NOMO-1 (cell line): ENCODE measurements at regions not wholly inside any gene's neighbourhood (a gene's known extent, or its start where the extent isn't known, plus 50 kb on each side); places are given as distances from the start of the nearest gene placed in this dataset.

Source experiments
- DNase-seq, 2 experiments: peaks; one replicate each; lab custom pipeline; 2025; ENCODE audit not compliant: unreplicated experiment in 2 of 2; lab: John Stamatoyannopoulos, UW

DNA sequence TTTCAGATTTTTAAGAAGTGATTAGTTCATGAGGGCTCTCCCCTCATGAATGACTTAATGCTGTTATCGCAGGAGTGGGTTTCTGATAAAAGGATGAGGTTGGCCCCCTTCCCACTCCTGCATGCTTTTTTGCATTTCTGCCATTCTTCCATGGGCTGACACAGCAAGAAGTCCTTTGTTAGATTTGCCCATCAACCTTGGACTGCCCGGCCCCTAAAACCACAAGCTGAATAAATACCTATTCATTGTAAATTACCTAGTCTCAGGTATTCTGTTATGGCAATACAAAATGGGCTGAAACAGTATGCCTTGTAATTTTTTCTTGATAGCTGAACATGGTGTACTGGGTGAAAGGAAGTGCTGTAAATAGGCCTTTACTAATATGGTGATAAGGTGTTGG is 72.7 kb upstream of the DPH5 start:
- no peak for DNase-seq

DNA sequence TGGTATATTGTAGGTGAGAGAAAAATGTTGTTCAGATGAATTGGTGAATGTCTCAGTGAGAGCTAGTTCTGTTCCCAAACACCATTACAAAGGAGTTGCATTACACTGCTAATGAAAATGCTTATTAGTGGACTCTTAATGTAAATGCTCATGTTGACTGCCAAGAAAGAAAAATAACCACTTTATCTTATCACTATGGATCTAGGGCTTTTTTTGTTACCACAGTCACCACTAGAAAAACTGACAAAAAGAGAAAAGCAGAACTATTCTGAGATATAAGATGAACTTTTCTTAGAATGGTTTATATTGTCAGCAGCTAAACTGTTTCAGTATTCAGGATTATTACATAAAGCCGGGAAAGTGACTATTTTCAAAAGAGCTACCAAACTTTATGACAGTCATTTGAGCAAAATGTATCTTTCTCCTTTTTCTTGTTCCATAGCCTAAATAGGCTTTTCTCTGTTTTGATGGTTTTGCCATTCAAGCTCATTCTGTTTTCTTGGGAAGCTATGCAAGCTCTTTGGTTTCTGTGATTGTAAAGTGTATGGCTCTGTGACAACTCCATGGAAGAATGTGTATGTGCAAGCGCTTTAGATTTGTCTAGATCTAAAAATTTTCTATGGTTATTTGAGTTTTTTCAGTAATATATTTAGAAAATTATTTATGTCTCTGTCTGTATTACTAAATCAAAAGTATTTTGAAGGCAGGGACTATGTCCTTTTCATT is 64.2 kb upstream of the DPH5 start:
- no peak for DNase-seq

DNA sequence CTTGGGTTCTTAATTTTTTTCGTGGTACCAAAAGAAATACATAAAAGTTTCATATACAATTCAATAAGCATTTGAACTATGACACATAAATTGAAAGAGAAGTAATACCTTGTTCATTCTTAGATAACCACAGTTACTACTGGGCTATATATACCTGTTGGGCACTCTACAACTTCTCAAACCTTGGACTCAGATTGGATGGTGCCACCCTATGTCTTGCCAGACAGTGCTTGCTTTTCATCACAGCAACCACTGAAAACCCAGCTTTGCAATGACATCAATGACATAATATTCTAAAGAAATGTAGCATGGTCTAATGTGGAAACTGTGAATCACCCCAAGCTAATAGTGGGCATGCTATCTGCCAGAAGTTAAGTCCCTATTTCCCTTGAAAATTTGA is 62.8 kb upstream of the DPH5 start:
- DNase-seq, result no peak

DNA sequence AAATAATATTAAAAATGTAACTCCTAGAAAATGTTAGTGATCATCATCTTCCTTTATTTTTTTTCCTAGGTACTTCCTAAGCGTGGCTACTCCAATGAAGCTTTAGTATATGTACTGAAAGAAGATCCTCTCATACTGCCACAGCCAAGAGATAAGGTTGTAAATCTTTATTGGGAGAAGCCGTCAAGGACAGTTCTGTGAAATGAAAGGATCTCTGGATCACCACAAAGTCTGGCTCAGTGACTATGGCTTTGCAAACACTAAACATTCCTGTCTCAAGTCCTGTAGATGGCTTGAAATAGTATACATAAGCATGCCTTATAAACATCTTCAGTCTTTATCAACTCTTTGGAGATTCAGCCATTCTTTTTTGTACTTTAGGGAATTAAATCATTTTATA is 61.2 kb upstream of the DPH5 start:
- DNase-seq, result no peak

DNA sequence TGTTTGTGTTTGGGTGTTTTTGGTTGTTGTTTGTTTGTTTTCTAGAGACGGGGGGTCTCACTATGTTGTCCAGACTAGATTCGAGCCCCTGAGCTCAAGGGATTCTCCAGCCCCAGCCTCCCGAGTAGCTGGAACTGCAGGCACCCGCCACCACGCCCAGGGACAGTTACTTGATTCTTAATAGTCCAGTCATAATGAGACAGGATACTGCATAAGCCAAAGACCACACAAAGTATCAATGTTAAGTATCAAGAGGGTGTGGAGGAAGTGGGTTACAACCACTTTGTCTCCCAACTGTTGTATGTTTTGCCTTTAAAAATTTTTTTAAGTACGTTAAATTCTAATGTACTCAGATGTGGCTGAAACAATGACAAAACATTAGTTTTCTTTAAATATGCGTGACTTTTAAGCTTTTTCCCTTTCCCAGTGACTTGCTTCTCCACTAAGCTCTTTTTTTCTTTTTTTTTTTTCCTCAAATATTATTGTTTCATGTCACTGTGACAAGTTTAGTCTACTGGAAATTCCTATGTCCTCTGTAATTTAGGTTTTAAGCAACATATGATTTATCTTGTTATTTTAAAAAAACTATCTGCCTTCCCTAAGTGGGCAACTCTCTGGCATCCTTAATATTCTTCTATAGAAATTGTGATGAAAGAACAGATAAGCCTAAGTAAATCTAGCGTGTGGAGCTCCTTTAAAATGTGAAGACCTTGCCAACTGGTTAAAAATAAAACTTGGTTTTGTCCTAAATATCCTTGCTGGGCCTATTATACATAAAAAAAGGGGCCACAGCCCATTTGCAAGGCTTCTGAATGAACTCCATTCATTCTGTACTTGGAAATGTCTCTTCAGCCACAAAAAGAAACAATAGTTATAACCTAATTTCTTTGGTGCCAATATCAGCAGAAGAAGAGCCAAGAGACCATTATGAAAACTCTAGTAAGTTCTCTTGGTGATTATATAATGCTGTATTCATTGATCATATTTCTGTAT is 56.2 kb upstream of the DPH5 start:
- DNase-seq, result no peak

DNA sequence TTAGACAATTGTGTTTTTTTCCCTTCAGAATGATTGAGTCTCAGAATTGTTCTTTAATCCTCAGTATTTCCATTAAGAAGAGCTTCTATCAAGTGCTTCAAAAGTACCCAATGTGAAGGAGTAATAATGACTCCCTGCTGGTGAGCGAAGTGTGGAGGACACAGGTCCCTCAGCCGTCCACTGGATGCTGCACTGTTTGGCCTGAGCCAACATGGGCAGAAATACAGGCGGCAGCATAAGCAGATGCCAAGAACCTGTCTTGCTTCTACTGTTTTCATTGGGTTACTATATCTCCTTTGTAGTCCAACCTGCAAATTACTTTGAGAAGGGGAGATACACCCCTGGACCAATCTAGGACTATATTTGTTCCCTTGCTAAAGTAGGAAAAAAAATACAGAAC is 55.3 kb upstream of the DPH5 start:
- DNase-seq, result no peak

DNA sequence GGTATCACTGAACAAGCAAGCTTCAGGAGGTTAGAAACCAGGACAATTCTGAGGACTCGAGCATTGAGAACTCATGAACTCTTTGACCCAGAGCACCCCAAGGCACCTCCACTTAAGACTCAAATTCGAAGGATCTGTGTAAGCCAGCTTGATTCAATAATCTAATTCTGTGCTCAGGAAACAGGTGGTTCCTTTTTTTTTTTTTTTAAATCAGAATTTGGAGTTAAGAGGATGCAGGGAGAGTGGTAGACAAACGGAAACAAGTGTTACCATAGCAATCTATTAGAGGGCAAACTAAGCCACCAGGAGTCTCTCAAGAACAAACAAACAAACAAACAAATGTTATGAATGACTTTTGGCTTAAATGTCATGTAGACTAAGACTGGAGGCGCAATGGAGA is 53.8 kb upstream of the DPH5 start:
- DNase-seq, result no peak

DNA sequence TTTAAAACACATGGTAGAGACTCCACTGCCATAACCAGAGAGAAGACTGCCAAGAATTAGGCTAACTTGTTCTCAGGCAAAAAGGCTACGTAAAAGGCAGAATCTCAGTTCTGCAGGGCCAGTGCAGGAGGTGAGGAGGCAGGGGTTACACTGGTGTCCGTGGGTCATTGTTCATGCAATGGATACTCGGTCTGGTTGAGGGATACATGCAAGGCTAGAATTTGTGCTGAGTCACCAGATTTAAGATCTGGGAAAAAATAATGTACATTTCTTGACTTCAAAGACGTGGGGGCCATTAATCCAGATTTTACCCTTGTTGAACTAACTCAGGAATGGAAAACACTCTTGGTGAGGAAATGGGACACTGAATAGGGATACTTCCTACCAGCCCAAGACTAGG is 52.3 kb upstream of the DPH5 start:
- DNase-seq, result no peak

DNA sequence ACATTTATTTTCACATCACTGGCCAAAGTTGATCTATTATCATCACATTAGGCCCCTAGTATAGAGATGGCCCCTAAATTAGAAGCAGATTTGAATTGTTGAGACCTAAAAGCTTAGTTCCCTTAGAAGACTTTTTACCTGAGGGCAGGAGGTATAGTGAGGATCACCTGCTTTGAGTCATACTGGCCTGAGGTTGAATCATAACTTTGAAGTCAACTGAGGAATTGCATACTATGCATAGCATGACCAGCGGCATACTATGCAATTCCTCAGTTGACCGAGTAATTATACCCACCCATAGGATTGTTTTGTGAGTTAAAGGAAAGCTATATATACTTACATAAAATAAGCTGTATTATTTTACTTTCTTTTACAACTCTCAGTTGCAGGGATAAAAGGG is 50.3 kb upstream of the DPH5 start:
- DNase-seq, result no peak
